ENCODE measurements at regions not wholly inside any gene's neighbourhood (a gene's known extent, or its start where the extent isn't known, plus 50 kb on each side); places are given as distances from the start of the nearest gene placed in this dataset.

GRCh38 chr6:137372532-137372931 is 121.7 kb downstream of the OLIG3 start:
- FAIRE-seq (no peak), DNase-seq (ENCODE audit: low read depth in 1 of 2, low spot score in 2 of 2) (no peak)
- no peaks in the 10 kb centered on the region for H4K20me1 ChIP-seq (replicated peaks in 1 of 2; ENCODE audit: control insufficient read depth in 1 of 2, insufficient read depth in 2 of 2, low read length in 2 of 2)
- no peak overlapping the region for H3K9ac ChIP-seq (replicated peaks in 1 of 4; ENCODE audit: extremely low read depth in 1 of 4, low read depth in 3 of 4, low read length in 3 of 4)
- H2BK12ac ChIP-seq (ENCODE audit: low read depth, low read length), result no peak overlapping the region
- no peak overlapping the region for H3K4ac ChIP-seq (replicated peaks; ENCODE audit: insufficient read length, low read depth, low read length)
- no peak overlapping the region for H3K56ac ChIP-seq (replicated peaks; ENCODE audit: insufficient read length, low read depth, low read length)
- H3K36me3 ChIP-seq (ENCODE audit: control insufficient read depth in 2 of 4, insufficient read depth in 4 of 4, low read length in 3 of 4), result no peaks in the 10 kb centered on the region
- 87% methylated on average over 2 of the region's 2 CpGs; no CpG with 5 or more reads in 1 of the 2 experiments for WGBS, 2 experiments (ENCODE audit: extremely low coverage in 1 of 2, insufficient coverage in 1 of 2, insufficient read length in 1 of 2, insufficient replicate concordance in 2 of 2, low coverage in 1 of 2, low lambda C conversion rate in 2 of 2, missing lambda C conversion rate in 1 of 2)
- H3K27me3 ChIP-seq (replicated peaks in 1 of 4; ENCODE audit: control insufficient read depth in 3 of 4, extremely low read depth in 1 of 4, insufficient read depth in 3 of 4, low read length in 3 of 4), result no peaks in the 10 kb centered on the region
- H3K79me2 ChIP-seq (ENCODE audit: control insufficient read depth in 1 of 2, insufficient read depth in 2 of 2, low read length in 2 of 2), result no peaks in the 10 kb centered on the region
- H4K8ac ChIP-seq (ENCODE audit: extremely low read depth, insufficient read depth, low read length), result no peak overlapping the region
- H3K4me2 ChIP-seq (ENCODE audit: insufficient read depth in 1 of 2, low read depth in 2 of 2, low read length in 2 of 2), result no peak overlapping the region
- H3K18ac ChIP-seq (ENCODE audit: extremely low read depth, low read length), result no peak overlapping the region
- H3K9me3 ChIP-seq (ENCODE audit: insufficient read depth in 2 of 2, low read depth in 1 of 2, low read length in 1 of 2), result no peaks in the 10 kb centered on the region
- no peak overlapping the region for H2AFZ ChIP-seq (ENCODE audit: low read length)
- H3K79me1 ChIP-seq (ENCODE audit: low read depth, low read length), result no peaks in the 10 kb centered on the region
- H4K5ac ChIP-seq (ENCODE audit: insufficient read length, low read depth, low read length), result no peak overlapping the region
- no peak overlapping the region for H3K23ac ChIP-seq (ENCODE audit: insufficient read length)
- ChIA-PET POLR2A (ENCODE audit: partially characterized antibody) (no interaction called here), CTCF (ENCODE audit: partially characterized antibody) (interaction anchor here (0.8 to 2.2 kb wide), 15 partner anchors 10 to 295 kb away, joined by 3 to 13 read pairs (median 4); no protein-coding TSS in a partner anchor)
- H2AK5ac ChIP-seq (ENCODE audit: low read depth, low read length), result no peak overlapping the region
- no peak overlapping the region for H3K27ac ChIP-seq (ENCODE audit: low read depth, low read length)
- no peak overlapping the region for H2BK120ac ChIP-seq (replicated peaks; ENCODE audit: low read depth, low read length)
- no peak overlapping the region for H4K91ac ChIP-seq (replicated peaks; ENCODE audit: insufficient read length, low read length)
- no peak overlapping the region for H2BK15ac ChIP-seq (ENCODE audit: low read length)
- H2BK5ac ChIP-seq (ENCODE audit: low read depth, low read length), result no peak overlapping the region
- no peak overlapping the region for H3K4me3 ChIP-seq (ENCODE audit: extremely low read depth in 1 of 4, insufficient read depth in 2 of 4, low read depth in 3 of 4, low read length in 4 of 4)
- H3K4me1 ChIP-seq (replicated peaks in 1 of 4; ENCODE audit: control insufficient read depth in 3 of 4, insufficient read depth in 4 of 4, low read length in 3 of 4), result peaks cover 0 to 10% (median 1%) of the 10 kb centered on the region in 4 experiments; a peak in 3 of 7 replicates
- H3K14ac ChIP-seq (ENCODE audit: insufficient read length), result no peak overlapping the region
- H2BK20ac ChIP-seq (ENCODE audit: low read length), result no peak overlapping the region
- H3K23me2 ChIP-seq (ENCODE audit: low read depth, low read length), result no peaks in the 10 kb centered on the region
- no peak for TF ChIP-seq CHD7 (IDR thresholded peaks at IDR 0.05; ENCODE audit: insufficient replicate concordance, low read length)

All from H1 (cell line).